Caco-2 (cell line): ENCODE measurements at regions not wholly inside any gene's neighbourhood (a gene's known extent, or its start where the extent isn't known, plus 50 kb on each side); places are given as distances from the start of the nearest gene placed in this dataset.
A peak's percentile ranks its signal among the peaks of the same experiment; 100 is the strongest.

Experiments
- BruUV-seq: library from RNA; stranded (reverse); fragments of 400-500 nt; replicated peaks from 2 replicates; lab custom pipeline; 2021; lab: Mats Ljungman, UMichigan
- CTCF ChIA-PET: fragments of 300-600 bp; sonication (Branson Sonifier 250); formaldehyde crosslinking; loops from one replicate; lab custom pipeline; 2022; ENCODE audit warnings: antibody characterized with exemption; lab: Charles Lee
- POLR2A ChIA-PET: fragments of 300-600 bp; sonication (Branson Sonifier 250); formaldehyde crosslinking; loops from one replicate; lab custom pipeline; 2022; ENCODE audit warnings: antibody characterized with exemption; lab: Charles Lee
- DNase-seq, 2 experiments: peaks; one replicate each; pipeline versions ENCODE4 v3.0.0 to v3.0.0-alpha.2; 2020 to 2022
- H3K27me3 ChIP-seq: replicated peaks from 2 replicates; pipeline ENCODE4 v1.6.0; 2011; ENCODE audit warnings: low read length; ENCODE audit not compliant: control insufficient read depth, insufficient read depth
- H3K36me3 ChIP-seq: 2 replicates; pipeline ENCODE4 v1.5.1; 2011; ENCODE audit warnings: low read length; ENCODE audit not compliant: control insufficient read depth, insufficient read depth
- H3K4me1 ChIP-seq: fragments of 250-450 bp; sonication (Bioruptor Pico); 2 replicates; pipeline ENCODE4 v1.5.1; 2020; ENCODE audit warnings: mild to moderate bottlenecking
- H3K4me3 ChIP-seq: 2 replicates; pipeline ENCODE4 v1.5.1; 2011; ENCODE audit warnings: low read depth, mild to moderate bottlenecking, control low read depth, low read length
- H3K9me3 ChIP-seq: fragments of 250-450 bp; sonication (Bioruptor Pico); 2 replicates; pipeline ENCODE4 v1.5.1; 2020; ENCODE audit warnings: mild to moderate bottlenecking, moderate library complexity
- H3K27ac Mint-ChIP-seq: one replicate; pipeline ENCODE4 v1.8.0; 2022; ENCODE audit warnings: mixed read lengths; ENCODE audit not compliant: unreplicated experiment
- H3K27me3 Mint-ChIP-seq: one replicate; pipeline ENCODE4 v1.8.0; 2022; ENCODE audit warnings: mixed read lengths; ENCODE audit not compliant: insufficient read depth, unreplicated experiment
- H3K36me3 Mint-ChIP-seq: one replicate; pipeline ENCODE4 v1.8.0; 2022; ENCODE audit warnings: mild to moderate bottlenecking, mixed read lengths; ENCODE audit not compliant: insufficient read depth, unreplicated experiment
- H3K4me1 Mint-ChIP-seq: one replicate; pipeline ENCODE4 v1.8.0; 2022; ENCODE audit warnings: low read depth, mixed read lengths; ENCODE audit not compliant: unreplicated experiment
- H3K4me3 Mint-ChIP-seq: one replicate; pipeline ENCODE4 v1.8.0; 2022; ENCODE audit warnings: mild to moderate bottlenecking, moderate library complexity, mixed read lengths; ENCODE audit not compliant: unreplicated experiment
- H3K9me3 Mint-ChIP-seq: one replicate; pipeline ENCODE4 v1.8.0; 2022; ENCODE audit warnings: mixed read lengths; ENCODE audit not compliant: unreplicated experiment
- intact Hi-C: fragments of 100-400 bp; cut with micrococcal nuclease; formaldehyde crosslinking; loops from one replicate; pipeline ENCODE4 v1.10.0; 2022; ENCODE audit not compliant: unreplicated experiment
- TF ChIP-seq, protein P1 (sequence below), 2 experiments: fragments of 200-600 bp in 1 of 2; IDR thresholded peaks; 1 replicate in 1 of 2; 2 replicates in 1 of 2; pipeline versions ENCODE4 v1.5.1 to v1.8.0; 2011 to 2022; ENCODE audit warnings: antibody characterized with exemption in 1 of 2, control low read depth in 1 of 2, inconsistent platforms in 1 of 2, low read depth in 1 of 2, low read length in 1 of 2, mild to moderate bottlenecking in 1 of 2, moderate library complexity in 1 of 2; ENCODE audit not compliant: insufficient read depth in 1 of 2, severe bottlenecking in 1 of 2, unreplicated experiment in 1 of 2

DNA sequence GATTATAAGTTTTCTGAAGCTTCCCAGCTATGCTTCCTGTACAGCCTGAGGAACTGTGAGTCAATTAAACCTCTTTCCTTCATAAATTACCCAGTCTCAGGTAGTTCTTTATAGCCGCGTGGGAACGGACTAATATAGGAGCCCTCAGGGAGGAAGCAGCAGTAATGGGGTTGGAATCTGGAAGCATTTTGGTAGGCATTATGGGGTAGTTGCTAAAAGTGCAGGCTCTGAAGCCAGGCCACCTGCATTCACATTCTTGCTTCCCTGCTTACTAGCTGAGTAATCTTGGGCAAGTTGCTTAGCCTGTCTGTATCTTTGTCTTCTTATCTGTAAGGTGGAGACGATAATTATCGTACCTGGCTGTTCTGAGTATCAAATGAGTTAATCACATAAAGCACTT is 137.9 kb upstream of the NHS start:
- Mint-ChIP-seq H3K9me3 (no peaks in the 10 kb centered on the region), H3K27ac (no peak overlapping the region), H3K4me3 (no peak overlapping the region), H3K4me1 (no peaks in the 10 kb centered on the region), H3K27me3 (peaks cover 4% of the 10 kb centered on the region), H3K36me3 (no peaks in the 10 kb centered on the region)
- TF ChIP-seq, protein P1, sequence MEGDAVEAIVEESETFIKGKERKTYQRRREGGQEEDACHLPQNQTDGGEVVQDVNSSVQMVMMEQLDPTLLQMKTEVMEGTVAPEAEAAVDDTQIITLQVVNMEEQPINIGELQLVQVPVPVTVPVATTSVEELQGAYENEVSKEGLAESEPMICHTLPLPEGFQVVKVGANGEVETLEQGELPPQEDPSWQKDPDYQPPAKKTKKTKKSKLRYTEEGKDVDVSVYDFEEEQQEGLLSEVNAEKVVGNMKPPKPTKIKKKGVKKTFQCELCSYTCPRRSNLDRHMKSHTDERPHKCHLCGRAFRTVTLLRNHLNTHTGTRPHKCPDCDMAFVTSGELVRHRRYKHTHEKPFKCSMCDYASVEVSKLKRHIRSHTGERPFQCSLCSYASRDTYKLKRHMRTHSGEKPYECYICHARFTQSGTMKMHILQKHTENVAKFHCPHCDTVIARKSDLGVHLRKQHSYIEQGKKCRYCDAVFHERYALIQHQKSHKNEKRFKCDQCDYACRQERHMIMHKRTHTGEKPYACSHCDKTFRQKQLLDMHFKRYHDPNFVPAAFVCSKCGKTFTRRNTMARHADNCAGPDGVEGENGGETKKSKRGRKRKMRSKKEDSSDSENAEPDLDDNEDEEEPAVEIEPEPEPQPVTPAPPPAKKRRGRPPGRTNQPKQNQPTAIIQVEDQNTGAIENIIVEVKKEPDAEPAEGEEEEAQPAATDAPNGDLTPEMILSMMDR (IDR thresholded peaks at IDR 0.05; ENCODE audit: insufficient read depth in 1 of 2, low read depth in 1 of 2, low read length in 1 of 2, severe bottlenecking in 1 of 2, unreplicated experiment in 1 of 2): no peak
- no peak overlapping the region for H3K4me3 ChIP-seq
- CTCF ChIA-PET: no interaction called here
- POLR2A ChIA-PET: no interaction called here
- intact Hi-C loops: no loop called here
- BruUV-seq: no TSS peak
- H3K27me3 ChIP-seq: no peaks in the 10 kb centered on the region
- no peaks in the 10 kb centered on the region for H3K9me3 ChIP-seq
- H3K36me3 ChIP-seq: no peaks in the 10 kb centered on the region
- H3K4me1 ChIP-seq: no peaks in the 10 kb centered on the region
- DNase-seq: no peak

DNA sequence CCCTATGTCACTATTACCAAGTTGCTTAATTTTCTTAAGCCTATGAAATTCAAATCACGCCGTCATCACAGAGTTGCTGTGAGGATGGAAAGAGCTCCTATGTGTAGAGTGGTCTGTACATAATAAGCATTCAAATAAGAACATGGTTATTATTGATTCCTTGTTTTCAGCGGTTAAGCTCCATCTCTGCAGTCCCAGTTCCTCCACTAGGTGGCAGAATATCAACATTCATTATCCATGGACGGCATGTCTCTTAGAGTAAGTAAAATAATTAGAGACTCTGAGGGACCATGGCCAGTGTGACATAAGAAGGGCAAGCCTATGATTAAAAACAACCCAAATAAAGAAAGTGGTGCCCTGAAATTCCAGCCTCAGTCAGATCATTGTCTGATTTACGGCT is 132.5 kb upstream of the NHS start:
- H3K9me3 Mint-ChIP-seq: no peaks in the 10 kb centered on the region
- no peaks in the 10 kb centered on the region for H3K4me1 Mint-ChIP-seq
- H3K4me1 ChIP-seq: no peaks in the 10 kb centered on the region
- no peaks in the 10 kb centered on the region for H3K36me3 Mint-ChIP-seq
- H3K9me3 ChIP-seq: no peaks in the 10 kb centered on the region
- H3K4me3 ChIP-seq: no peak overlapping the region
- ChIA-PET POLR2A (no interaction called here), CTCF (interaction anchor here (0.6 to 1.0 kb wide), 5 partner anchors 10 to 448 kb away, joined by 3 to 7 read pairs (median 4); no protein-coding TSS in a partner anchor)
- TF ChIP-seq, protein P1 (IDR thresholded peaks at IDR 0.05; ENCODE audit: insufficient read depth in 1 of 2, low read depth in 1 of 2, low read length in 1 of 2, severe bottlenecking in 1 of 2, unreplicated experiment in 1 of 2): peak; percentile 55 to 67
- no TSS peak for BruUV-seq
- no peak overlapping the region for H3K4me3 Mint-ChIP-seq
- H3K36me3 ChIP-seq: no peaks in the 10 kb centered on the region
- peak; percentile 30 to 37 for DNase-seq
- no peak overlapping the region for H3K27ac Mint-ChIP-seq
- intact Hi-C loops: loop anchor here (1.0 to 5.0 kb wide), 3 partner anchors 135 to 448 kb away; partner anchors contain the start of gene NHS
- no peaks in the 10 kb centered on the region for H3K27me3 ChIP-seq
- no peaks in the 10 kb centered on the region for H3K27me3 Mint-ChIP-seq

DNA sequence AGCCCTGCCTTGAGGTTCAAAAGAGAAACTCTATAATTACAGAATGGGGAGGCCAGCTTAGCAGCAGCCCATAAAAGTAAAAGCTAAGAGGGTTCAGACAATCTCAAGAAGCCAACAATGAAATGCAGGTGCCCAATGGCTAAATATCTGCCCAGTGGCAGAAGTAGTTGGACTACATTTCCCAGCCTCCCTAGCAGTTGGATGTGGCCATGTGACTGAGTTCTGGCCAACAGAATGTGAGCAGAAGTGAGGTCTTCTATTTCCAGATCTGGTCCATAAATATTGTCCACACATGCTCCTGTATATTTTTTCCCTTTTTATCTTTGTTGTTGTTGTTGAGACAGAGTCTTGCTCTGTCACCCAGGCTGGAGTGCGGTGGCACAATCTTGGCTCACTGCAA is 127.9 kb upstream of the NHS start:
- POLR2A ChIA-PET: no interaction called here
- peaks cover 5% of the 10 kb centered on the region for H3K36me3 Mint-ChIP-seq
- no peaks in the 10 kb centered on the region for H3K4me1 ChIP-seq
- no peaks in the 10 kb centered on the region for H3K9me3 ChIP-seq
- CTCF ChIA-PET: no interaction called here
- H3K36me3 ChIP-seq: no peaks in the 10 kb centered on the region
- H3K27me3 Mint-ChIP-seq: no peaks in the 10 kb centered on the region
- H3K27ac Mint-ChIP-seq: no peak overlapping the region
- H3K4me1 Mint-ChIP-seq: no peaks in the 10 kb centered on the region
- H3K4me3 ChIP-seq: no peak overlapping the region
- intact Hi-C loops: no loop called here
- TF ChIP-seq, protein P1 (IDR thresholded peaks at IDR 0.05; ENCODE audit: insufficient read depth in 1 of 2, low read depth in 1 of 2, low read length in 1 of 2, severe bottlenecking in 1 of 2, unreplicated experiment in 1 of 2): no peak
- no TSS peak for BruUV-seq
- no peaks in the 10 kb centered on the region for H3K27me3 ChIP-seq
- no peaks in the 10 kb centered on the region for H3K9me3 Mint-ChIP-seq
- no peak overlapping the region for H3K4me3 Mint-ChIP-seq
- DNase-seq: no peak
